Endothelial cell (in vitro differentiated cells): ENCODE measurements at regions not wholly inside any gene's neighbourhood (a gene's known extent, or its start where the extent isn't known, plus 50 kb on each side); places are given as distances from the start of the nearest gene placed in this dataset.
A peak's percentile ranks its signal among the peaks of the same experiment; 100 is the strongest.
"Not testable (repeated sequence)": the region's sequence is repeated elsewhere in the genome, so short reads cannot be mapped to it uniquely, and the experiment has no call there.

Experiments
- DNase-seq: peaks from one replicate; pipeline ENCODE4 v3.0.0; 2021; ENCODE audit warnings: low spot score
- H3K27ac Mint-ChIP-seq: one replicate; pipeline ENCODE4 v1.8.0; 2021; ENCODE audit warnings: mixed read lengths, inconsistent platforms; ENCODE audit not compliant: unreplicated experiment
- H3K27me3 Mint-ChIP-seq: one replicate; pipeline ENCODE4 v1.8.0; 2021; ENCODE audit warnings: mild to moderate bottlenecking, moderate library complexity, mixed read lengths, inconsistent platforms; ENCODE audit not compliant: unreplicated experiment
- H3K36me3 Mint-ChIP-seq: one replicate; pipeline ENCODE4 v1.8.0; 2021; ENCODE audit warnings: mild to moderate bottlenecking, low read depth, mixed read lengths, inconsistent platforms; ENCODE audit not compliant: unreplicated experiment
- H3K4me1 Mint-ChIP-seq: one replicate; pipeline ENCODE4 v1.8.0; 2021; ENCODE audit warnings: mild to moderate bottlenecking, mixed read lengths, inconsistent platforms; ENCODE audit not compliant: unreplicated experiment
- H3K4me3 Mint-ChIP-seq: one replicate; pipeline ENCODE4 v1.8.0; 2021; ENCODE audit warnings: mild to moderate bottlenecking, mixed read lengths, inconsistent platforms; ENCODE audit not compliant: unreplicated experiment
- H3K9me3 Mint-ChIP-seq: one replicate; pipeline ENCODE4 v1.8.0; 2021; ENCODE audit warnings: mixed read lengths, inconsistent platforms; ENCODE audit not compliant: unreplicated experiment
- TF ChIP-seq, protein P1 (sequence below): fragments of 200-600 bp; sonication (generic); IDR thresholded peaks from one replicate; pipeline ENCODE4 v1.5.0; 2021; ENCODE audit warnings: antibody characterized with exemption; ENCODE audit not compliant: unreplicated experiment

DNA sequence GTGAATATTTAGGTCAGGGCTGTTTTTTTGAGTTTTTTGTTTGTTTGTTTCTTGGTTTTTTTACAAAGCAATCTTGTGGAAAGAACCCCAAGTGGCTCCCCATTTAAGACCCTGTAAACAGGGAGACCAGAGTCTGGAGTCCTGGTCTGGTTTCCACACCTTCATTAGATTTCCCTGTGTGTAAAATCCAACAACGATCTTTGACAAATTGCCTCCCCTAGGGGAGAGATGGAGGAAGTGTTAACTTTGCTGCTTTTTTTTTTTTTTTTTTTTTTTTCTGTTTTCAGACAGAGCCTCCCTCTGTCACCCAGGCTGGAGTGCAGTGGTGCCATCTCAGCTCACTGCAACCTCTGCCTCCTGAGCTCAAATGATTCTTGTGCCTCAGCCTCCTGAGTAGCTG lies 77.4 kb downstream of the ART5 start:
- TF ChIP-seq, protein P1, sequence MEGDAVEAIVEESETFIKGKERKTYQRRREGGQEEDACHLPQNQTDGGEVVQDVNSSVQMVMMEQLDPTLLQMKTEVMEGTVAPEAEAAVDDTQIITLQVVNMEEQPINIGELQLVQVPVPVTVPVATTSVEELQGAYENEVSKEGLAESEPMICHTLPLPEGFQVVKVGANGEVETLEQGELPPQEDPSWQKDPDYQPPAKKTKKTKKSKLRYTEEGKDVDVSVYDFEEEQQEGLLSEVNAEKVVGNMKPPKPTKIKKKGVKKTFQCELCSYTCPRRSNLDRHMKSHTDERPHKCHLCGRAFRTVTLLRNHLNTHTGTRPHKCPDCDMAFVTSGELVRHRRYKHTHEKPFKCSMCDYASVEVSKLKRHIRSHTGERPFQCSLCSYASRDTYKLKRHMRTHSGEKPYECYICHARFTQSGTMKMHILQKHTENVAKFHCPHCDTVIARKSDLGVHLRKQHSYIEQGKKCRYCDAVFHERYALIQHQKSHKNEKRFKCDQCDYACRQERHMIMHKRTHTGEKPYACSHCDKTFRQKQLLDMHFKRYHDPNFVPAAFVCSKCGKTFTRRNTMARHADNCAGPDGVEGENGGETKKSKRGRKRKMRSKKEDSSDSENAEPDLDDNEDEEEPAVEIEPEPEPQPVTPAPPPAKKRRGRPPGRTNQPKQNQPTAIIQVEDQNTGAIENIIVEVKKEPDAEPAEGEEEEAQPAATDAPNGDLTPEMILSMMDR = peak; percentile 50
- H3K4me3 Mint-ChIP-seq, H3K27me3 Mint-ChIP-seq, H3K4me1 Mint-ChIP-seq, DNase-seq, H3K9me3 Mint-ChIP-seq, H3K27ac Mint-ChIP-seq, H3K36me3 Mint-ChIP-seq: not testable (repeated sequence)

GRCh38 chr11:3554621-3555020 lies 87.2 kb downstream of the ART5 start:
- DNase-seq, H3K4me3 Mint-ChIP-seq, H3K4me1 Mint-ChIP-seq, H3K36me3 Mint-ChIP-seq, H3K27me3 Mint-ChIP-seq, H3K9me3 Mint-ChIP-seq, H3K27ac Mint-ChIP-seq: not testable (repeated sequence)

DNA sequence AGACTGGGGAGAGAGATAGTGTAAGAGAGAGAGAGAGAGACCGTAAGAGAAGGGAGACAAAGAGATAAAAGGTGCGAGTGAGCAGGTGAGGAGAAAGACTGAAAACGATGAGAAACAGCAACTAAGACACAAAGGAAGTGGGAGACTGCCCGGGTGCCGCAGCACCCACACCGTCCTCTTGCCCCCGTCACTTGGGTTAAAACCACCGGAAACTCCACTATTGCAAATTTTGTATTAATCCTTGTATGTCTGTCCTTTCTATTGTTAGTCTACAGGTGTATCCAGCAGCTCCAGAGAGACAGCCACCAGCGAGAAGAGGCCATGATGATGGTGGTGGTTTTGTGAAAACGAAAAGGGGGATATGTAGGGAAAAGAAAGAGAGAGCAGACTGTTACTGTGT lies 96.8 kb downstream of the ART5 start:
- not testable (repeated sequence) for DNase-seq, H3K9me3 Mint-ChIP-seq, H3K27ac Mint-ChIP-seq, H3K27me3 Mint-ChIP-seq, H3K4me1 Mint-ChIP-seq, H3K36me3 Mint-ChIP-seq
- H3K4me3 Mint-ChIP-seq = peak overlapping the region; percentile 3

GRCh38 chr11:3538220-3538619 lies 103.6 kb downstream of the ART5 start:
- not testable (repeated sequence) for DNase-seq, H3K4me3 Mint-ChIP-seq, H3K27me3 Mint-ChIP-seq, H3K9me3 Mint-ChIP-seq, H3K4me1 Mint-ChIP-seq, H3K27ac Mint-ChIP-seq
- H3K36me3 Mint-ChIP-seq = peaks cover 13% of the 10 kb centered on the region

GRCh38 chr11:3537254-3537653 lies 104.5 kb downstream of the ART5 start:
- not testable (repeated sequence) for H3K27me3 Mint-ChIP-seq, H3K27ac Mint-ChIP-seq, H3K4me1 Mint-ChIP-seq, DNase-seq, H3K9me3 Mint-ChIP-seq, H3K4me3 Mint-ChIP-seq
- peaks cover 13% of the 10 kb centered on the region for H3K36me3 Mint-ChIP-seq

GRCh38 chr11:3532958-3533357 lies 108.8 kb downstream of the ART5 start:
- not testable (repeated sequence) for H3K27ac Mint-ChIP-seq, H3K9me3 Mint-ChIP-seq, H3K36me3 Mint-ChIP-seq, H3K27me3 Mint-ChIP-seq, H3K4me3 Mint-ChIP-seq, DNase-seq, H3K4me1 Mint-ChIP-seq

GRCh38 chr11:3531280-3531679 lies 110.5 kb downstream of the ART5 start:
- not testable (repeated sequence) for H3K9me3 Mint-ChIP-seq, H3K36me3 Mint-ChIP-seq, H3K4me3 Mint-ChIP-seq, H3K4me1 Mint-ChIP-seq, DNase-seq, H3K27me3 Mint-ChIP-seq, H3K27ac Mint-ChIP-seq

- not testable (repeated sequence) for H3K4me1 Mint-ChIP-seq, H3K36me3 Mint-ChIP-seq, DNase-seq, H3K9me3 Mint-ChIP-seq, H3K4me3 Mint-ChIP-seq, H3K27ac Mint-ChIP-seq, H3K27me3 Mint-ChIP-seq
These were observed 118.2 kb downstream of the ART5 start for GRCh38 chr11:3523567-3523966.

DNA sequence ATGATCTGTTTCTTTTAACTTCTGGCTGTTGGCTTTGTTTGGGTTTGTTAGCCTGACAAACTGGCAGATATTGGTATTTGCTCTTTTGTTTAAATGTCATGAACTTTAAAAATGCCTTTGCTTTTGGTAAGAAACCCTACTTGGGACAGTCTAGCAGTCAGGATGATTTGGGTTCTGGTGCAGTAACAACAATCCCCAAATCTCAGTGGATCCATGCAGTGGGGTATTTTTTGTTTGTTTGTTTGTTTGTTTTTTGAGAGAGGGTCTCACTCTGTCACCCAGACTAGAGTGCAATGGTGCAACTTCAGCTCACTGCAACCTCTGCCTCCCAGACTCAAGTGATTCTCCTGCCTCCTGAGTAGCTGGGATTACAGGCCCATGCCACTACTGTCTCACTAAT lies 120.9 kb downstream of the ART5 start:
- not testable (repeated sequence) for H3K27ac Mint-ChIP-seq, H3K9me3 Mint-ChIP-seq, H3K36me3 Mint-ChIP-seq, H3K27me3 Mint-ChIP-seq, H3K4me1 Mint-ChIP-seq, DNase-seq, H3K4me3 Mint-ChIP-seq

DNA sequence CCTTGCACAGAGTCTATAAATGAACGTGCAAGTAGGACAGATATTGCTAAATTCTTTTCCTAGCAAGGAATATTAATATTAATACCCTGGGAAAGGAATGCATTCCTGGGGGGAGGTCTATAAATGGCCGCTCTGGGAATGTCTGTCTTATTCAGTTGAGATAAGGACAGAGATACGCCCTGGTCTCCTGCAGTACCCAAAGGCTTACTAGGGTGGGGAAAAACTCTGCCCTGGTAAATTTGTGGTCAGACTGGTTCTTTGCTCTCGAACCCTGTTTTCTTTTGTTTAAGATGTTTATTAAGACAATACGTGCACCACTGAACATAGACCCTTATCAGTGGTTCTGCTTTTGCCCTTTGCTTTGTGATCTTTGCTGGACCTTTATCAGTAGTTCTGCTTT lies 122.0 kb downstream of the ART5 start:
- H3K27me3 Mint-ChIP-seq, H3K4me1 Mint-ChIP-seq, H3K36me3 Mint-ChIP-seq, DNase-seq, H3K9me3 Mint-ChIP-seq, H3K4me3 Mint-ChIP-seq, H3K27ac Mint-ChIP-seq: not testable (repeated sequence)

DNA sequence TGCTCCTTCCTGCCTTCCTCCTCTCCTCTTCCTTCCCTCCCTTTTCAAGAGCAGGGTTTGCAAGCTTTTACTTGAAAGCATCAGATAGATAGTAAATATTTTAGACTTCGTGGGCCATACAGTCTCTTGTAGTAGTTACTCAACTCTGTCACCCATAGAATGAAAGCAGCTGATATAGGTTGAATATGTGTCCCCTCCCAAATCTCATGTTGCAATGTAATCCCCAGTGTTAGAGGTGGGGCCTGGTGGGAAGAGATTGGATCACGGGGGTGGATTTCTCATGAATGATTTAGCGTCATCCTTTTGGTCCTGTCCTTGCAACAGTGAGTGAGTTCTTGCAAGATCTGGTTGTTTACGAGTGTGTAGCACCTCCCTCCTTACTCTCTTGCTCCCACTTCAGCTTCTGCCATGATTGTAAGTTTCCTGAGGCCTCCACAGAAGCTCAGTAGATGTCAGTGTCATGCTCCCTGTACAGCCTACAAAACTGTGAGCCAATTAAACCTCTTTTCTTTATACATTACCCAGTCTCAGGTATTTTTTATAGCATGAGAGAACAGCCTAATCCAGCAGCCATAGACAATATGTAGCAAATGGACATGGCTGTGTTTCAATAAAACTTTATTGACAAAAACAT lies 124.7 kb downstream of the ART5 start:
- H3K36me3 Mint-ChIP-seq, H3K27ac Mint-ChIP-seq, H3K4me3 Mint-ChIP-seq, H3K27me3 Mint-ChIP-seq, H3K4me1 Mint-ChIP-seq, DNase-seq, H3K9me3 Mint-ChIP-seq: not testable (repeated sequence)
